Gastroesophageal sphincter (tissue), 4 donors: ENCODE measurements at regions not wholly inside any gene's neighbourhood (a gene's known extent, or its start where the extent isn't known, plus 50 kb on each side); places are given as distances from the start of the nearest gene placed in this dataset.

Experiments used
- ATAC-seq: fragments of 150-250 bp; one replicate; pipeline ENCODE4 v1.9.1; 2016; ENCODE audit warnings: mild to moderate bottlenecking, moderate library complexity
- H3K27ac ChIP-seq, 4 donors: fragments of 200-600 bp; sonication (generic) in 3 of 4; 1 replicate in 3 of 4; 2 replicates in 1 of 4; pipeline ENCODE4 v1.5.1; 2016 to 2019
- H3K27me3 ChIP-seq: fragments of 200-600 bp; sonication (generic); one replicate; pipeline ENCODE4 v1.5.1; 2019
- H3K36me3 ChIP-seq, 2 donors: fragments of 200-600 bp; sonication (generic); one replicate each; pipeline ENCODE4 v1.5.1; 2019; ENCODE audit warnings: control low read depth in 1 of 2
- H3K4me1 ChIP-seq, 3 donors: fragments of 200-600 bp; sonication (generic); 1 replicate in 2 of 3; 2 replicates in 1 of 3; pipeline ENCODE4 v1.5.1; 2016 to 2019; ENCODE audit warnings: control low read depth in 2 of 3
- H3K4me3 ChIP-seq, 2 donors: fragments of 200-600 bp; sonication (generic); one replicate each; pipeline ENCODE4 v1.5.1; 2019; ENCODE audit warnings: mild to moderate bottlenecking in 1 of 2, moderate library complexity in 1 of 2
- H3K9me3 ChIP-seq, 3 donors: fragments of 200-600 bp; sonication (generic); one replicate each; pipeline ENCODE4 v1.5.1; 2017 to 2019; ENCODE audit warnings: control low read depth in 2 of 3
- CTCF ChIP-seq, 4 experiments: fragments of 200-600 bp in 2 of 4; fragments of 450-650 bp in 2 of 4; sonication (generic) in 1 of 4; IDR thresholded peaks; one replicate each; pipeline ENCODE4 v1.5.1; 2017 to 2019; ENCODE audit warnings: antibody characterized with exemption in 4 of 4, mild to moderate bottlenecking in 2 of 4, moderate library complexity in 2 of 4
- EP300 ChIP-seq: sonication (generic); formaldehyde crosslinking; IDR thresholded peaks from one replicate; pipeline ENCODE4 v1.6.1; 2017; ENCODE audit warnings: antibody characterized with exemption, mild to moderate bottlenecking
- POLR2A ChIP-seq, 2 donors: fragments of 450-650 bp; IDR thresholded peaks; one replicate each; pipeline ENCODE4 v1.6.1; 2017; ENCODE audit warnings: antibody characterized with exemption in 2 of 2, mild to moderate bottlenecking in 2 of 2, moderate library complexity in 1 of 2
- POLR2AphosphoS5 ChIP-seq: sonication (generic); formaldehyde crosslinking; IDR thresholded peaks from one replicate; pipeline ENCODE4 v1.6.1; 2017; ENCODE audit warnings: antibody characterized with exemption
- WGBS, 2 donors: methylation state at CpG; one replicate each; pipeline ENCODE4 v1.1.5; 2018; ENCODE audit warnings: low coverage in 1 of 2; 5-methylcytosine and 5-hydroxymethylcytosine counted together

- Histone ChIP-seq H3K9me3 (no peaks in the 10 kb centered on the region), H3K4me1 (no peaks in the 10 kb centered on the region), H3K27ac (no peak overlapping the region), H3K36me3 (no peaks in the 10 kb centered on the region), H3K27me3 (no peaks in the 10 kb centered on the region), H3K4me3 (no peak overlapping the region)
- TF ChIP-seq POLR2AphosphoS5 (no peak), POLR2A (IDR thresholded peaks at IDR 0.05) (no peak), CTCF (IDR thresholded peaks at IDR 0.05) (no peak), EP300 (no peak)
- no peak for ATAC-seq
- WGBS, 2 donors, result 82 to 87% methylated on average over 3 of the region's 3 CpGs
Observed at GRCh38 chr16:5681966-5682365, 584.4 kb upstream of the EEF2KMT start.

GRCh38 chr16:5678371-5678770 lies 580.8 kb upstream of the EEF2KMT start:
- Histone ChIP-seq H3K4me3 (no peak overlapping the region), H3K4me1 (no peaks in the 10 kb centered on the region), H3K27me3 (no peaks in the 10 kb centered on the region), H3K27ac (no peak overlapping the region), H3K9me3 (no peaks in the 10 kb centered on the region), H3K36me3 (no peaks in the 10 kb centered on the region)
- TF ChIP-seq EP300, result no peak
- no peak for TF ChIP-seq POLR2AphosphoS5
- no peak for TF ChIP-seq POLR2A (IDR thresholded peaks at IDR 0.05)
- no peak for TF ChIP-seq CTCF (IDR thresholded peaks at IDR 0.05)
- no peak for ATAC-seq
- WGBS, 2 donors, result 14 to 15% methylated on average over 6 to 7 of the region's 7 CpGs

GRCh38 chr16:5671421-5671820 lies 573.8 kb upstream of the EEF2KMT start:
- Histone ChIP-seq H3K27me3 (no peaks in the 10 kb centered on the region), H3K9me3 (no peaks in the 10 kb centered on the region), H3K4me1 (no peaks in the 10 kb centered on the region), H3K27ac (no peak overlapping the region), H3K36me3 (no peaks in the 10 kb centered on the region), H3K4me3 (no peak overlapping the region)
- TF ChIP-seq POLR2A (IDR thresholded peaks at IDR 0.05) (no peak), EP300 (no peak), POLR2AphosphoS5 (no peak), CTCF (IDR thresholded peaks at IDR 0.05) (no peak)
- ATAC-seq, result no peak
- WGBS, 2 donors, result 50 to 76% methylated on average over 2 of the region's 2 CpGs

GRCh38 chr16:5670198-5670597 lies 572.6 kb upstream of the EEF2KMT start:
- 23% methylated on average over 2 of the region's 2 CpGs; no CpG with 5 or more reads in 1 of the 2 donors for WGBS, 2 donors
- Histone ChIP-seq H3K4me1 (no peaks in the 10 kb centered on the region), H3K27me3 (no peaks in the 10 kb centered on the region), H3K27ac (no peak overlapping the region), H3K4me3 (no peak overlapping the region), H3K9me3 (no peaks in the 10 kb centered on the region), H3K36me3 (no peaks in the 10 kb centered on the region)
- TF ChIP-seq EP300 (no peak), POLR2A (IDR thresholded peaks at IDR 0.05) (no peak), POLR2AphosphoS5 (no peak), CTCF (IDR thresholded peaks at IDR 0.05) (no peak)
- no peak for ATAC-seq

GRCh38 chr16:5668553-5668952 lies 571.0 kb upstream of the EEF2KMT start:
- Histone ChIP-seq H3K4me3 (no peak overlapping the region), H3K4me1 (no peaks in the 10 kb centered on the region), H3K36me3 (no peaks in the 10 kb centered on the region), H3K9me3 (no peaks in the 10 kb centered on the region), H3K27me3 (no peaks in the 10 kb centered on the region), H3K27ac (no peak overlapping the region)
- no peak for ATAC-seq
- WGBS, 2 donors, result 17 to 18% methylated on average over 2 of the region's 2 CpGs
- TF ChIP-seq POLR2AphosphoS5, result no peak
- no peak for TF ChIP-seq EP300
- TF ChIP-seq CTCF (IDR thresholded peaks at IDR 0.05), result no peak
- TF ChIP-seq POLR2A (IDR thresholded peaks at IDR 0.05), result no peak
